Neural progenitor cell (in vitro differentiated cells): ENCODE measurements at regions not wholly inside any gene's neighbourhood (a gene's known extent, or its start where the extent isn't known, plus 50 kb on each side); places are given as distances from the start of the nearest gene placed in this dataset.

Experiments used
- EZH2 ChIP-seq: fragments of 200-600 bp; sonication (generic); IDR thresholded peaks from 2 replicates; pipeline ENCODE4 v1.6.1; 2017; ENCODE audit warnings: antibody characterized with exemption, mild to moderate bottlenecking, moderate library complexity
- TF ChIP-seq, protein P1 (sequence below): fragments of 200-600 bp; sonication (generic); IDR thresholded peaks from 2 replicates; pipeline ENCODE4 v1.5.1; 2017; ENCODE audit warnings: antibody characterized with exemption, mild to moderate bottlenecking

GRCh38 chr6:15147827-15148226 is 98.0 kb upstream of the JARID2 start:
- no peak for TF ChIP-seq EZH2
- TF ChIP-seq, protein P1, sequence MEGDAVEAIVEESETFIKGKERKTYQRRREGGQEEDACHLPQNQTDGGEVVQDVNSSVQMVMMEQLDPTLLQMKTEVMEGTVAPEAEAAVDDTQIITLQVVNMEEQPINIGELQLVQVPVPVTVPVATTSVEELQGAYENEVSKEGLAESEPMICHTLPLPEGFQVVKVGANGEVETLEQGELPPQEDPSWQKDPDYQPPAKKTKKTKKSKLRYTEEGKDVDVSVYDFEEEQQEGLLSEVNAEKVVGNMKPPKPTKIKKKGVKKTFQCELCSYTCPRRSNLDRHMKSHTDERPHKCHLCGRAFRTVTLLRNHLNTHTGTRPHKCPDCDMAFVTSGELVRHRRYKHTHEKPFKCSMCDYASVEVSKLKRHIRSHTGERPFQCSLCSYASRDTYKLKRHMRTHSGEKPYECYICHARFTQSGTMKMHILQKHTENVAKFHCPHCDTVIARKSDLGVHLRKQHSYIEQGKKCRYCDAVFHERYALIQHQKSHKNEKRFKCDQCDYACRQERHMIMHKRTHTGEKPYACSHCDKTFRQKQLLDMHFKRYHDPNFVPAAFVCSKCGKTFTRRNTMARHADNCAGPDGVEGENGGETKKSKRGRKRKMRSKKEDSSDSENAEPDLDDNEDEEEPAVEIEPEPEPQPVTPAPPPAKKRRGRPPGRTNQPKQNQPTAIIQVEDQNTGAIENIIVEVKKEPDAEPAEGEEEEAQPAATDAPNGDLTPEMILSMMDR = no peak
